Left ventricle myocardium inferior (tissue), 1 donor: ENCODE measurements at regions not wholly inside any gene's neighbourhood (a gene's known extent, or its start where the extent isn't known, plus 50 kb on each side); places are given as distances from the start of the nearest gene placed in this dataset.

Experiments
- DNase-seq: peaks from one replicate; pipeline ENCODE4 v3.0.0-alpha.2; 2020
- H3K27ac ChIP-seq: fragments of 200-600 bp; replicated peaks from 2 replicates; pipeline ENCODE4 v1.8.0; 2021
- H3K27me3 ChIP-seq: fragments of 200-600 bp; 2 replicates; pipeline ENCODE4 v1.8.0; 2021; ENCODE audit warnings: low read depth
- H3K36me3 ChIP-seq: fragments of 200-600 bp; 2 replicates; pipeline ENCODE4 v1.8.0; 2021
- H3K4me1 ChIP-seq: fragments of 200-600 bp; 2 replicates; pipeline ENCODE4 v1.8.0; 2021
- H3K4me3 ChIP-seq: fragments of 200-600 bp; 2 replicates; pipeline ENCODE4 v1.8.0; 2021; ENCODE audit warnings: mild to moderate bottlenecking, moderate library complexity
- H3K9me3 ChIP-seq: fragments of 200-600 bp; replicated peaks from 2 replicates; pipeline ENCODE4 v1.8.0; 2021
- CTCF ChIP-seq: fragments of 200-600 bp; IDR thresholded peaks from 2 replicates; pipeline ENCODE4 v1.8.0; 2021; ENCODE audit warnings: antibody characterized with exemption, mild to moderate bottlenecking, borderline replicate concordance
- intact Hi-C: fragments of 100-400 bp; cut with micrococcal nuclease; formaldehyde crosslinking; loops from one replicate; pipeline ENCODE4 v1.11.0; 2022
- donor health status: DM: no; HTN: yes; CAD: no; lungs with severe emphysema.

GRCh38 chr18:78618726-78619125, 360.9 kb upstream of the SALL3 start:
- Histone ChIP-seq H3K27ac (no peak overlapping the region), H3K27me3 (peaks cover 43% of the 10 kb centered on the region), H3K9me3 (peaks cover 29% of the 10 kb centered on the region), H3K4me3 (no peak overlapping the region), H3K36me3 (no peaks in the 10 kb centered on the region), H3K4me1 (no peaks in the 10 kb centered on the region)
- intact Hi-C loops: no loop called here
- no peak for DNase-seq
- TF ChIP-seq CTCF: no peak

GRCh38 chr18:78619854-78620253, 359.8 kb upstream of the SALL3 start:
- Histone ChIP-seq H3K27ac (no peak overlapping the region), H3K4me1 (no peaks in the 10 kb centered on the region), H3K4me3 (no peak overlapping the region), H3K9me3 (peaks cover 28% of the 10 kb centered on the region), H3K36me3 (no peaks in the 10 kb centered on the region), H3K27me3 (peaks cover 52% of the 10 kb centered on the region)
- no peak for TF ChIP-seq CTCF
- intact Hi-C loops: no loop called here
- no peak for DNase-seq

DNA sequence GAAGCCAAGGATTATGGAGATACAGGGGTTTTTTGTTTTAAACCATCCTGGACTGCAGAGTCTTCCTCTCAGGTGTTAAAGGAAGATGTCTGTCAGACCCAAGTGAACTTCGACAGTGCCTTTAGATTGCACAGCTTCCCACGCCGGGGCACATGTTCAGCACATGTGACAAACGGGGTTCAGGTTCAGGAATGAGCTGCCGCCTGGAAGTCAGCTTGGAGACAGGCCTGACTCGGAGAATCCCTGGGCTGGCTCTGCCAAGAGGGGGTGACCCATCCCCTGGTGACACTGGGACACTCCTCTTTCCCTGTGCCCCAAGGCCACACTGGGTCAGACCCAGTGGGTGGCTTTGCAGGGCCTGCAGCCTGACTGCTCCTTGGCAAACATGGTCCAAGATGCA, 359.3 kb upstream of the SALL3 start:
- peaks cover 26% of the 10 kb centered on the region for H3K9me3 ChIP-seq
- intact Hi-C loops: no loop called here
- peaks cover 55% of the 10 kb centered on the region for H3K27me3 ChIP-seq
- no peak overlapping the region for H3K27ac ChIP-seq
- H3K4me1 ChIP-seq: no peaks in the 10 kb centered on the region
- no peak for TF ChIP-seq CTCF
- no peak overlapping the region for H3K4me3 ChIP-seq
- DNase-seq: no peak
- no peaks in the 10 kb centered on the region for H3K36me3 ChIP-seq

DNA sequence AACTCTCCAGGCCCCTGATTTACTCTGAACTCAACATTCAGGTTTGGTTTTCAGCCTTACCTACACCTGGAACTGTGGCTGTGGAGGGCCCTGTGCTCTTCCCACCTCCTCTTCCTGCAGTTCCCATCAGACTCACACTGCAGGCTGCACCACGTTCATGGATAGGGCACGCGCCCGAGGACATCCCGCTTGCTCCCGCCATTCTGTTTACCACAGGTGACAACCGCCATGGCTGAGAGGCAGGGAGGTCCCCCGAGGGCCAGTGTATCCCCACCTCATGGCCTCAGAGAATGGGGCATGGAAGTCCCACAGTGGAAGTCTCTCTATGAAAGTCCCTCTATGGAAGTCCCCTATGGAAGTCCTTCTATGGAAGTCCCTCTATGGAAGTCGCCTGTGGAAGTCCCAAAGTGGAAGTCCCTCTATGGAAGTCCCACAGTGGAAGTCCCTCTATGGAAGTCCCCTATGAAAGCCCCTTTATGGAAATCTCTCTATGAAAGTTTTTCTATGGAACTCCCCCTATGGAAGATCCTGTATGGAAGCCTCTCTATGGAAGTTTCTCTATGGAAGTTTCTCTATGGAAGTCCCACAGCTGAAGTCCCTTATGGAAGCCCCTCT, 358.4 kb upstream of the SALL3 start:
- H3K4me1 ChIP-seq: no peaks in the 10 kb centered on the region
- H3K9me3 ChIP-seq: peaks cover 16% of the 10 kb centered on the region
- H3K36me3 ChIP-seq: no peaks in the 10 kb centered on the region
- H3K27ac ChIP-seq: no peak overlapping the region
- intact Hi-C loops: no loop called here
- peaks cover 65% of the 10 kb centered on the region for H3K27me3 ChIP-seq
- no peak for DNase-seq
- no peak overlapping the region for H3K4me3 ChIP-seq
- TF ChIP-seq CTCF: no peak

DNA sequence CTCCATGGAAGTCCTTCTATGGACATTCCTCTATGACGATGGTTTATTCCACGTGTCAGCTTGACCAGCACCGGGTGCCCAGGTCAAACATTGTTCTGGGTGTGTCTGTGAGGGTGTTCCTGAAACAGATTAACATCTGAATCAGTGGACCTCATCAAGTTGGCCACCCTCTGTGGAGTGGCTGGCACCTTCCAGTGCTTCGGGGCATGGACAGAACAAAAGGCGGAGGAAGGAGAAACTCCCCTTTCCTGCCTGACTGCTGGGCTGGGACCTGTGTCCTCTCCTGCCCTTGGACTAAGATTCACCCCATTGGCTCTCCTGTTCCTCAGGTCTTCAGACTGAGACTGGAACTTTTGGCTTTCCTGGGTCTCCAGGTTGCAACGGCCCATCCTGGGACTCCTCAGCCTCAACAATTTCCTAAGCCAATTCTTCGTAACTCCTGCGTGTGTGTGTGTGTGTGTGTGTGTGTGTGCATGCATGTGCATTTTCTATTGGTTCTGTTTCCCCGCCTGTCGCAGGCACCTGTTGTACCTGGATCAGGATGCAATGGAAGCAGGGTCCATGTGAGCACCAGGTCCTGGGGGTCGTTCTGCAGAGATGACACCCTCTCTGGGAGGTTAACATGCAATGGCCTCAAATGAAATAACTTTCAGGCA, 357.2 kb upstream of the SALL3 start:
- Histone ChIP-seq H3K4me1 (no peaks in the 10 kb centered on the region), H3K4me3 (no peak overlapping the region), H3K27me3 (peaks cover 74% of the 10 kb centered on the region), H3K27ac (no peak overlapping the region), H3K36me3 (no peaks in the 10 kb centered on the region), H3K9me3 (peaks cover 5% of the 10 kb centered on the region)
- intact Hi-C loops: no loop called here
- no peak for TF ChIP-seq CTCF
- no peak for DNase-seq
